B cell (primary cell): ENCODE measurements at regions not wholly inside any gene's neighbourhood (a gene's known extent, or its start where the extent isn't known, plus 50 kb on each side); places are given as distances from the start of the nearest gene placed in this dataset.

Source experiments
- ATAC-seq: fragments of 200-7000 bp; cut with Tn5 transposase; one replicate; pipeline ENCODE4 v1.10.0; 2021; ENCODE audit warnings: low read depth, mild to moderate bottlenecking, moderate number of reproducible peaks, moderate library complexity
- CTCF ChIA-PET: fragments of 350-600 bp; sonication (Branson Sonifier 250); formaldehyde crosslinking; loops from one replicate; lab custom pipeline; 2021; ENCODE audit warnings: antibody characterized with exemption, inconsistent platforms; lab: Charles Lee
- POLR2A ChIA-PET: fragments of 350-600 bp; sonication (Branson Sonifier 250); formaldehyde crosslinking; loops from one replicate; lab custom pipeline; 2021; ENCODE audit warnings: antibody characterized with exemption; lab: Charles Lee
- DNase-seq: peaks from one replicate; pipeline ENCODE4 v3.0.0; 2013
- H2AFZ ChIP-seq: 2 replicates; pipeline ENCODE4 v1.6.1; 2012; ENCODE audit warnings: mild to moderate bottlenecking, low read depth, low read length; ENCODE audit not compliant: insufficient read depth, poor library complexity, severe bottlenecking
- H3K27ac ChIP-seq, 2 donors: 1 replicate in 1 of 2; 2 replicates in 1 of 2; pipeline ENCODE4 v1.5.1; 2012 to 2013; ENCODE audit warnings: low read length in 2 of 2, mild to moderate bottlenecking in 2 of 2, moderate library complexity in 1 of 2
- H3K27me3 ChIP-seq, 4 experiments: fragments of 200-600 bp in 1 of 4; sonication (generic) in 1 of 4; replicated peaks in 1 of 4; 1 replicate in 2 of 4; 2 replicates in 2 of 4; pipeline versions ENCODE4 v1.6.1 to v1.7.0; 2013 to 2016; ENCODE audit warnings: low read length in 3 of 4, mild to moderate bottlenecking in 2 of 4, mixed read lengths in 1 of 4, moderate library complexity in 1 of 4; ENCODE audit not compliant: insufficient read depth in 4 of 4, control insufficient read depth in 3 of 4; ENCODE audit errors: control extremely low read depth in 1 of 4
- H3K36me3 ChIP-seq, 2 experiments: replicated peaks in 1 of 2; 1 replicate in 1 of 2; 2 replicates in 1 of 2; pipeline versions ENCODE4 v1.6.1 to v1.7.1; 2013; ENCODE audit warnings: low read length in 1 of 2; ENCODE audit not compliant: insufficient read depth in 2 of 2, control insufficient read depth in 1 of 2; ENCODE audit errors: control extremely low read depth in 1 of 2, extremely low read depth in 1 of 2
- H3K4me1 ChIP-seq, 2 donors: fragments of 200-600 bp in 1 of 2; sonication (generic) in 1 of 2; 1 replicate in 1 of 2; 2 replicates in 1 of 2; pipeline versions ENCODE4 v1.5.1 to v1.6.1; 2013 to 2017; ENCODE audit warnings: low read length in 2 of 2; ENCODE audit not compliant: control insufficient read depth in 2 of 2, insufficient read depth in 2 of 2
- H3K4me2 ChIP-seq: replicated peaks from 2 replicates; pipeline ENCODE3; 2012; ENCODE audit warnings: mild to moderate bottlenecking, low read depth, low read length; ENCODE audit not compliant: poor library complexity, severe bottlenecking
- H3K4me3 ChIP-seq, 5 experiments: fragments of 200-600 bp in 1 of 5; sonication (generic) in 1 of 5; 1 replicate in 3 of 5; 2 replicates in 2 of 5; pipeline versions ENCODE4 v1.5.1 to v1.7.0; 2011 to 2016; ENCODE audit warnings: low read length in 4 of 5, mild to moderate bottlenecking in 4 of 5, low read depth in 2 of 5, control low read depth in 1 of 5, moderate library complexity in 1 of 5; ENCODE audit not compliant: insufficient read depth in 1 of 5; ENCODE audit errors: control extremely low read depth in 1 of 5, extremely low read depth in 1 of 5
- H3K79me2 ChIP-seq: fragments of 200-600 bp; sonication (generic); one replicate; pipeline ENCODE4 v1.6.0; 2016; ENCODE audit warnings: low read length; ENCODE audit not compliant: control insufficient read depth, insufficient read depth
- H3K9ac ChIP-seq: fragments of 200-600 bp; sonication (generic); 2 replicates; pipeline ENCODE4 v1.6.1; 2017; ENCODE audit warnings: mild to moderate bottlenecking, low read length, moderate library complexity
- H3K9me3 ChIP-seq, 3 donors: one replicate each; pipeline versions ENCODE4 v1.6.1 to v1.7.1; 2013; ENCODE audit warnings: low read length in 2 of 3; ENCODE audit not compliant: control insufficient read depth in 2 of 3, insufficient read depth in 1 of 3; ENCODE audit errors: control extremely low read depth in 1 of 3
- H4K20me1 ChIP-seq: 2 replicates; pipeline ENCODE4 v1.6.0; 2012; ENCODE audit warnings: mild to moderate bottlenecking, low read length; ENCODE audit not compliant: insufficient read depth, control insufficient read depth, poor library complexity, severe bottlenecking
- H3K27ac Mint-ChIP-seq: one replicate; pipeline ENCODE4 v1.8.0; 2021; ENCODE audit warnings: mixed read lengths
- H3K27me3 Mint-ChIP-seq: one replicate; pipeline ENCODE4 v1.8.0; 2021; ENCODE audit warnings: mixed read lengths
- H3K4me1 Mint-ChIP-seq: one replicate; pipeline ENCODE4 v1.8.0; 2021; ENCODE audit warnings: mixed read lengths
- H3K4me3 Mint-ChIP-seq: one replicate; pipeline ENCODE4 v1.8.0; 2021; ENCODE audit warnings: mixed read lengths
- H3K9me3 Mint-ChIP-seq: one replicate; pipeline ENCODE4 v1.8.0; 2022; ENCODE audit warnings: mixed read lengths; ENCODE audit not compliant: insufficient read depth
- EZH2 ChIP-seq: IDR thresholded peaks from 2 replicates; pipeline ENCODE4 v1.6.1; 2012; ENCODE audit warnings: borderline replicate concordance, low read depth, mild to moderate bottlenecking, moderate library complexity, low read length; ENCODE audit not compliant: insufficient read depth, poor library complexity, severe bottlenecking
- WGBS: methylation state at CpG from one replicate; pipeline ENCODE4 v1.1.5; 2013; ENCODE audit warnings: missing lambda C conversion rate; ENCODE audit not compliant: insufficient coverage; 5-methylcytosine and 5-hydroxymethylcytosine counted together
- intact Hi-C: fragments of 100-400 bp; cut with micrococcal nuclease; formaldehyde crosslinking; loops from one replicate; pipeline ENCODE4 v1.10.0; 2022
- TF ChIP-seq, protein P1 (sequence below): fragments of 200-600 bp; IDR thresholded peaks from one replicate; pipeline ENCODE4 v1.8.0; 2022; ENCODE audit warnings: antibody characterized with exemption, mild to moderate bottlenecking

DNA sequence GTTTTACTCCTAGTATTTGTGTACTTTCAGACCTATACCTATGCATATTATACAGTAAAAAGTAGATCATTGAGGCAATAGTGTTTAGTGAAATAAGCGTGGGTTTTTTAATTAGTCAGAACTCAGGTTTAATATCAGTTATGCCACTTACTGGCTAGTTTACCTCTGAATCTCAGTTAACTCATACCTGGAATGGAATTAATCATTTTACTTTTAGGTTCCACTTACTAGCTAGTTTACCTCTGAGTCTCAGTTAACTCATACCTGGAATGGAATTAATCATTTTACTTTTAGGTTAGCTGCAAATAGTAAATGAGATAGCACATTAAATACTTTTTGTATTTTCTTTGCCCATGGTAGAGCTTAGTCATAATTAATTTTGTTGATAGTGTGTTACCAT lies 475.7 kb downstream of the CCER1 start:
- CTCF ChIA-PET = no interaction called here
- H3K4me1 ChIP-seq = no peaks in the 10 kb centered on the region

DNA sequence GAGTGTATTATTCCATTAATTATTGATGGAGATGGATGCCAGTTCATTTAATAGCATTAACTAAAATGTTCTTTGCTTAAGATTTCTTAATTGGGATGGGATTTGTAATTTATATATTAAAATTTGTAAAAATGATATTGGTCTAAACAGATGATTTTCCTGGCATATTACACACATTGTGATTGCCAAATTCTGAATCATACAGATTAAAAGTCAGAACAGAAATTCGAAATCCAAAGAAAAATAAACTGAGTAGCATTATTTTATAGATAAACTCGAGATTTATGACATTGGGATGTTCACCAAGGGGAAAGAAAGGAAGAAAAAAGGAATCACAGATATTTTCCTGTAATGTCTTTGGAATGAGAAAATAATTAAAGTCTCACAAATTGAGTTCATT lies 481.1 kb downstream of the CCER1 start:
- no peak overlapping the region for H3K4me3 ChIP-seq
- no peak for DNase-seq
- no peak overlapping the region for H3K4me3 Mint-ChIP-seq
- H3K27me3 Mint-ChIP-seq = peaks cover 2% of the 10 kb centered on the region
- H3K4me2 ChIP-seq = no peak overlapping the region
- H3K27ac ChIP-seq = no peak overlapping the region
- H3K27ac Mint-ChIP-seq = no peak overlapping the region
- ATAC-seq = no peak
- no peak overlapping the region for H2AFZ ChIP-seq
- H3K27me3 ChIP-seq = no peaks in the 10 kb centered on the region
- no peaks in the 10 kb centered on the region for H3K4me1 ChIP-seq
- TF ChIP-seq EZH2 = no peak
- TF ChIP-seq, protein P1, sequence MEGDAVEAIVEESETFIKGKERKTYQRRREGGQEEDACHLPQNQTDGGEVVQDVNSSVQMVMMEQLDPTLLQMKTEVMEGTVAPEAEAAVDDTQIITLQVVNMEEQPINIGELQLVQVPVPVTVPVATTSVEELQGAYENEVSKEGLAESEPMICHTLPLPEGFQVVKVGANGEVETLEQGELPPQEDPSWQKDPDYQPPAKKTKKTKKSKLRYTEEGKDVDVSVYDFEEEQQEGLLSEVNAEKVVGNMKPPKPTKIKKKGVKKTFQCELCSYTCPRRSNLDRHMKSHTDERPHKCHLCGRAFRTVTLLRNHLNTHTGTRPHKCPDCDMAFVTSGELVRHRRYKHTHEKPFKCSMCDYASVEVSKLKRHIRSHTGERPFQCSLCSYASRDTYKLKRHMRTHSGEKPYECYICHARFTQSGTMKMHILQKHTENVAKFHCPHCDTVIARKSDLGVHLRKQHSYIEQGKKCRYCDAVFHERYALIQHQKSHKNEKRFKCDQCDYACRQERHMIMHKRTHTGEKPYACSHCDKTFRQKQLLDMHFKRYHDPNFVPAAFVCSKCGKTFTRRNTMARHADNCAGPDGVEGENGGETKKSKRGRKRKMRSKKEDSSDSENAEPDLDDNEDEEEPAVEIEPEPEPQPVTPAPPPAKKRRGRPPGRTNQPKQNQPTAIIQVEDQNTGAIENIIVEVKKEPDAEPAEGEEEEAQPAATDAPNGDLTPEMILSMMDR = no peak
- H4K20me1 ChIP-seq = no peaks in the 10 kb centered on the region
- H3K79me2 ChIP-seq = no peaks in the 10 kb centered on the region
- no CpG with 5 or more reads among the region's 2 CpGs for WGBS
- intact Hi-C loops = no loop called here
- H3K4me1 Mint-ChIP-seq = no peaks in the 10 kb centered on the region
- H3K36me3 ChIP-seq = no peaks in the 10 kb centered on the region
- CTCF ChIA-PET = no interaction called here
- peaks cover 0 to 2% (median 0%) of the 10 kb centered on the region in 3 donors for H3K9me3 ChIP-seq
- H3K9me3 Mint-ChIP-seq = peaks cover 4% of the 10 kb centered on the region
- H3K9ac ChIP-seq = no peak overlapping the region
- POLR2A ChIA-PET = no interaction called here

More for the DNA sequence above, 475.7 kb downstream of the CCER1 start:
- Histone ChIP-seq H4K20me1 (no peaks in the 10 kb centered on the region), H3K9me3 (peaks cover 0 to 2% (median 0%) of the 10 kb centered on the region in 3 donors), H3K79me2 (no peaks in the 10 kb centered on the region), H3K9ac (no peak overlapping the region), H3K36me3 (no peaks in the 10 kb centered on the region), H3K27ac (no peak overlapping the region), H3K27me3 (no peaks in the 10 kb centered on the region), H3K4me3 (no peak overlapping the region), H2AFZ (no peak overlapping the region), H3K4me2 (no peak overlapping the region)
- Mint-ChIP-seq H3K9me3 (peaks cover 2% of the 10 kb centered on the region), H3K27ac (no peak overlapping the region), H3K27me3 (no peaks in the 10 kb centered on the region), H3K4me3 (no peak overlapping the region), H3K4me1 (no peaks in the 10 kb centered on the region)
- DNase-seq (no peak), ATAC-seq (no peak)
- TF ChIP-seq, protein P1 = no peak
- no peak for TF ChIP-seq EZH2
- no CpG with 5 or more reads among the region's 1 CpG for WGBS
- POLR2A ChIA-PET = no interaction called here
- intact Hi-C loops = no loop called here
